A673 (cell line): ENCODE measurements at regions not wholly inside any gene's neighbourhood (a gene's known extent, or its start where the extent isn't known, plus 50 kb on each side); places are given as distances from the start of the nearest gene placed in this dataset.

Experiments
- BruUV-seq: library from RNA; stranded (reverse); fragments of 400-500 nt; replicated peaks from 2 replicates; lab custom pipeline; 2021; lab: Mats Ljungman, UMichigan
- CTCF ChIA-PET: fragments of 300-600 bp; sonication (Branson Sonifier 250); formaldehyde crosslinking; loops from one replicate; lab custom pipeline; 2022; ENCODE audit warnings: antibody characterized with exemption; lab: Charles Lee
- POLR2A ChIA-PET: fragments of 300-600 bp; sonication (Branson Sonifier 250); formaldehyde crosslinking; loops from one replicate; lab custom pipeline; 2022; ENCODE audit warnings: antibody characterized with exemption; ENCODE audit not compliant: low non-redundant PET; lab: Charles Lee
- DNase-seq: peaks from one replicate; pipeline ENCODE4 v3.0.0-alpha.2; 2015; ENCODE audit warnings: low spot score
- H3K27ac ChIP-seq: fragments of 200-600 bp; sonication (generic); 2 replicates; pipeline ENCODE4 v1.5.1; 2016; ENCODE audit warnings: mixed run types, low read depth, mild to moderate bottlenecking, mixed read lengths, antibody characterized with exemption, low read length; ENCODE audit not compliant: poor library complexity, severe bottlenecking
- H3K27me3 ChIP-seq: fragments of 200-600 bp; sonication (generic); replicated peaks from 2 replicates; pipeline ENCODE4 v1.6.1; 2017; ENCODE audit warnings: mixed run types, low read depth, mild to moderate bottlenecking, mixed read lengths, antibody characterized with exemption, low read length; ENCODE audit not compliant: insufficient read depth, poor library complexity
- H3K36me3 ChIP-seq: fragments of 200-600 bp; sonication (generic); 2 replicates; pipeline ENCODE4 v1.6.1; 2016; ENCODE audit warnings: mixed run types, mild to moderate bottlenecking, mixed read lengths, antibody characterized with exemption, low read length; ENCODE audit not compliant: insufficient read depth, poor library complexity, severe bottlenecking
- H3K4me1 ChIP-seq: fragments of 200-600 bp; sonication (generic); 2 replicates; pipeline ENCODE4 v1.6.1; 2017; ENCODE audit warnings: mixed run types, mild to moderate bottlenecking, mixed read lengths, antibody characterized with exemption, low read length; ENCODE audit not compliant: insufficient read depth, poor library complexity, severe bottlenecking
- H3K4me3 ChIP-seq: fragments of 200-600 bp; sonication (generic); 2 replicates; pipeline ENCODE4 v1.5.1; 2016; ENCODE audit warnings: low read depth, mixed run types, mild to moderate bottlenecking, mixed read lengths, low read length; ENCODE audit not compliant: poor library complexity, severe bottlenecking
- H3K9me3 ChIP-seq: fragments of 200-600 bp; sonication (generic); 2 replicates; pipeline ENCODE4 v1.6.1; 2016; ENCODE audit warnings: mixed run types, low read depth, mild to moderate bottlenecking, mixed read lengths, antibody characterized with exemption, low read length; ENCODE audit not compliant: poor library complexity, severe bottlenecking
- CTCF ChIP-seq: fragments of 300-800, 200-600 bp; sonication (generic); conservative IDR thresholded peaks from 2 replicates; pipeline ENCODE4 v1.5.1; 2017; ENCODE audit warnings: low read depth, mild to moderate bottlenecking, antibody characterized with exemption, low read length, moderate library complexity, mixed read lengths
- EZH2 ChIP-seq: fragments of 200-600 bp; sonication (generic); IDR thresholded peaks from 2 replicates; pipeline ENCODE4 v1.6.1; 2017; ENCODE audit warnings: borderline replicate concordance, low read depth, mild to moderate bottlenecking, mixed read lengths, antibody characterized with exemption, low read length; ENCODE audit not compliant: poor library complexity, severe bottlenecking
- intact Hi-C: fragments of 100-400 bp; cut with micrococcal nuclease; formaldehyde crosslinking; loops from one replicate; pipeline ENCODE4 v1.10.0; 2022; ENCODE audit not compliant: unreplicated experiment

DNA sequence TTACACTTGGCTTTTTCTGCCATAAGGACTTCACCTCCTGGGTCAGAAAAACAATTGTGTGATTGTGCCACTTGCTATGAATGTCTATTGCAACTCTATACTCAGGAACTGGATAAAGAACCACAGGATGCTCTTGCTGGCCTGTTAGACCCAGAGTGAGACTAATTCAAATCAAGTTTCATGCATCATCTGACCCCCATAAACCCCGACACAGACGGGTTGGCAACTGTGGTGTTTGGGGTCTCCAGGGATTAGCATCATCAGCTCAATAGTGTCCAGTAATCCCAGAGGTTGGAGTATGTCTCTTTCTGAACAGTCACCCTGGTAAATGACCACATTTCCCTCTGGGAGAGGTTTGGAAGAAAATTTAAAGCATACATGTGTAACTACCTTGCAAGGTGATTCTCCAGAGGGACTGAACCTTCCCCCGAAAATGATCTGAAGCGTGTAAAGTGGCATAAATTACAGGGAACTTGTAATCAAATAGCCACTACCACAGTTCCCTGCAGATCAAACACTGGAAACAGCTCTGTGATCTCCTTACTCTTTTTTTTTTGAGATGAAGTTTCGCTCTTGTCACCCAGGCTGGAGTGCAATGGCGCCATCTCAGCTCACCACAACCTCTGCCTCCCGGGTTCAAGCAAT, 1097.6 kb downstream of the TBC1D22A start:
- Histone ChIP-seq H3K4me3 (no peak overlapping the region), H3K9me3 (no peaks in the 10 kb centered on the region), H3K27ac (no peak overlapping the region), H3K4me1 (no peaks in the 10 kb centered on the region), H3K36me3 (no peaks in the 10 kb centered on the region), H3K27me3 (peaks cover 8% of the 10 kb centered on the region)
- intact Hi-C loops: no loop called here
- no peak for DNase-seq
- ChIA-PET CTCF (no interaction called here), POLR2A (no interaction called here)
- no peak for TF ChIP-seq CTCF
- TF ChIP-seq EZH2: no peak
- no TSS peak for BruUV-seq

GRCh38 chr22:47858773-47859306, 1096.4 kb downstream of the TBC1D22A start:
- Histone ChIP-seq H3K4me1 (no peaks in the 10 kb centered on the region), H3K9me3 (no peaks in the 10 kb centered on the region), H3K27me3 (peaks cover 12% of the 10 kb centered on the region), H3K4me3 (no peak overlapping the region), H3K36me3 (no peaks in the 10 kb centered on the region), H3K27ac (no peak overlapping the region)
- intact Hi-C loops: no loop called here
- no peak for TF ChIP-seq EZH2
- TF ChIP-seq CTCF: no peak
- DNase-seq: no peak
- CTCF ChIA-PET: no interaction called here
- POLR2A ChIA-PET: no interaction called here
- no TSS peak for BruUV-seq

DNA sequence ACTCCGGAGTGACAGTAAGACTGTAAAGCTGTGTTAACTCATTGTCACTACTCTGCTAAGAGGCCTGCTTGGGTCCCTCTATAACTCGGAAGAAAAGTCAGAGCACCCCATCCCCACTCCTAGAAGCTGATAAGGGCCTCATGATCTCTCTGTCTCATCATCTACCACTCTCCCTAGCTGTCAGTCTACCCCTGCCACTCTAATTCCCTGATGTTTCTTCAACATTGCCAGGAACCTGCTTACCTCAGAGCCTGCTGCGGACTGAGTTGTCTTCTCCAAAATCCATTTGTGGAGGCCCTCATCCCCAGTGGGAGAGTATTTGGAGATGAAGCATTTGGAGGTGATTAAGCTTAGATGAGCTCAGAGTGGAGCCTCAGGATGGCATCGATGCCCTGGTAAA, 1092.2 kb downstream of the TBC1D22A start:
- no TSS peak for BruUV-seq
- CTCF ChIA-PET: no interaction called here
- H3K27me3 ChIP-seq: peaks cover 29% of the 10 kb centered on the region
- no peak for DNase-seq
- no peak overlapping the region for H3K27ac ChIP-seq
- intact Hi-C loops: no loop called here
- no peaks in the 10 kb centered on the region for H3K36me3 ChIP-seq
- H3K4me3 ChIP-seq: no peak overlapping the region
- H3K4me1 ChIP-seq: no peaks in the 10 kb centered on the region
- H3K9me3 ChIP-seq: no peaks in the 10 kb centered on the region
- POLR2A ChIA-PET: no interaction called here
- TF ChIP-seq EZH2: no peak
- TF ChIP-seq CTCF: no peak
